ENCODE measurements at regions not wholly inside any gene's neighbourhood (a gene's known extent, or its start where the extent isn't known, plus 50 kb on each side); places are given as distances from the start of the nearest gene placed in this dataset.
"Not testable (repeated sequence)": the region's sequence is repeated elsewhere in the genome, so short reads cannot be mapped to it uniquely, and the experiment has no call there.

GRCh38 chr2:145927131-145927950 is 1407.4 kb upstream of the ZEB2 start:
- no peak for DNase-seq (ENCODE audit: low read depth in 2 of 2)

- DNase-seq (ENCODE audit: low read depth in 2 of 2) = no peak
Measured at GRCh38 chr2:145925591-145925990, 1405.7 kb upstream of the ZEB2 start.

- DNase-seq (ENCODE audit: low read depth in 2 of 2) = no peak
Measured at GRCh38 chr2:145919477-145919876, 1399.6 kb upstream of the ZEB2 start.

GRCh38 chr2:145918951-145919350 is 1399.0 kb upstream of the ZEB2 start:
- DNase-seq (ENCODE audit: low read depth in 2 of 2) = no peak

GRCh38 chr2:145916799-145917198 is 1396.9 kb upstream of the ZEB2 start:
- DNase-seq (ENCODE audit: low read depth in 2 of 2) = no peak

- DNase-seq (ENCODE audit: low read depth in 2 of 2) = no peak
Measured at GRCh38 chr2:145914716-145915115, 1394.8 kb upstream of the ZEB2 start.

GRCh38 chr2:145910416-145910815 is 1390.5 kb upstream of the ZEB2 start:
- DNase-seq (ENCODE audit: low read depth in 2 of 2) = no peak

GRCh38 chr2:145909766-145910165 is 1389.8 kb upstream of the ZEB2 start:
- no peak for DNase-seq (ENCODE audit: low read depth in 2 of 2)

GRCh38 chr2:145909175-145909755 is 1389.3 kb upstream of the ZEB2 start:
- DNase-seq (ENCODE audit: low read depth in 2 of 2) = no peak

GRCh38 chr2:145906354-145906753 is 1386.4 kb upstream of the ZEB2 start:
- DNase-seq (ENCODE audit: low read depth in 2 of 2) = no peak

- no peak for DNase-seq (ENCODE audit: low read depth in 2 of 2)
Measured at GRCh38 chr2:145905371-145905770, 1385.5 kb upstream of the ZEB2 start.

- DNase-seq (ENCODE audit: low read depth in 2 of 2) = no peak
Measured at GRCh38 chr2:145897151-145897550, 1377.2 kb upstream of the ZEB2 start.

GRCh38 chr2:145887915-145888314 is 1368.0 kb upstream of the ZEB2 start:
- no peak for DNase-seq (ENCODE audit: low read depth in 2 of 2)

GRCh38 chr2:145880997-145881396 is 1361.1 kb upstream of the ZEB2 start:
- DNase-seq (ENCODE audit: low read depth in 2 of 2) = not testable (repeated sequence)

- no peak for DNase-seq (ENCODE audit: low read depth in 2 of 2)
Measured at GRCh38 chr2:145875016-145875415, 1355.1 kb upstream of the ZEB2 start.

GRCh38 chr2:145874466-145874865 is 1354.5 kb upstream of the ZEB2 start:
- DNase-seq (ENCODE audit: low read depth in 2 of 2) = no peak

GRCh38 chr2:145864501-145864900 is 1344.6 kb upstream of the ZEB2 start:
- no peak for DNase-seq (ENCODE audit: low read depth in 2 of 2)

GRCh38 chr2:145861940-145862339 is 1342.0 kb upstream of the ZEB2 start:
- no peak for DNase-seq (ENCODE audit: low read depth in 2 of 2)

- DNase-seq (ENCODE audit: low read depth in 2 of 2) = no peak
Measured at GRCh38 chr2:145860083-145860482, 1340.2 kb upstream of the ZEB2 start.

- DNase-seq (ENCODE audit: low read depth in 2 of 2) = no peak
Measured at GRCh38 chr2:145855142-145855541, 1335.2 kb upstream of the ZEB2 start.

- no peak for DNase-seq (ENCODE audit: low read depth in 2 of 2)
Measured at GRCh38 chr2:145854039-145854755, 1334.3 kb upstream of the ZEB2 start.

- no peak for DNase-seq (ENCODE audit: low read depth in 2 of 2)
Measured at GRCh38 chr2:145851730-145852129, 1331.8 kb upstream of the ZEB2 start.

- no peak for DNase-seq (ENCODE audit: low read depth in 2 of 2)
Measured at GRCh38 chr2:145849466-145849865, 1329.5 kb upstream of the ZEB2 start.

All from stimulated activated CD4-positive, alpha-beta T cell treated with anti-CD3 and anti-CD28 coated beads, Interleukin-1b, Interleukin-23, amount 100 ng/mL, for 4 hours (primary cell).